Lung (tissue), 11 donors: ENCODE measurements at regions not wholly inside any gene's neighbourhood (a gene's known extent, or its start where the extent isn't known, plus 50 kb on each side); places are given as distances from the start of the nearest gene placed in this dataset.

Experiments
- ATAC-seq: fragments of 200-7000 bp; cut with Tn5 transposase; one replicate; pipeline ENCODE4 v1.9.1; 2020; ENCODE audit warnings: moderate number of reproducible peaks; ENCODE audit not compliant: insufficient read depth, low FRiP score
- DNase-seq, 3 donors: peaks; one replicate each; pipeline ENCODE4 v3.0.0-alpha.2; 2013 to 2017
- H3K27ac ChIP-seq, 2 donors: one replicate each; pipeline ENCODE4 v1.5.1; 2013; ENCODE audit warnings: mild to moderate bottlenecking in 2 of 2, moderate library complexity in 2 of 2, control low read depth in 1 of 2, inconsistent platforms in 1 of 2, low read depth in 1 of 2, low read length in 1 of 2
- H3K27me3 ChIP-seq, 3 donors: one replicate each; pipeline ENCODE4 v1.5.1; 2013; ENCODE audit warnings: low read length in 2 of 3; ENCODE audit not compliant: control insufficient read depth in 3 of 3, insufficient read depth in 3 of 3
- H3K36me3 ChIP-seq, 4 donors: one replicate each; pipeline ENCODE4 v1.5.1; 2013; ENCODE audit warnings: low read length in 4 of 4, mild to moderate bottlenecking in 1 of 4, moderate library complexity in 1 of 4; ENCODE audit not compliant: control insufficient read depth in 4 of 4, insufficient read depth in 4 of 4
- H3K4me1 ChIP-seq, 5 donors: one replicate each; pipeline ENCODE4 v1.5.1; 2013; ENCODE audit warnings: low read length in 5 of 5, mild to moderate bottlenecking in 2 of 5, moderate library complexity in 1 of 5; ENCODE audit not compliant: control insufficient read depth in 5 of 5, insufficient read depth in 5 of 5
- H3K4me3 ChIP-seq: one replicate; pipeline ENCODE4 v1.5.1; 2013; ENCODE audit warnings: mild to moderate bottlenecking, control low read depth, moderate library complexity
- H3K9ac ChIP-seq, 2 donors: one replicate each; pipeline ENCODE4 v1.5.1; 2013; ENCODE audit warnings: low read length in 2 of 2, control low read depth in 1 of 2; ENCODE audit not compliant: insufficient read depth in 1 of 2
- H3K9me3 ChIP-seq, 4 donors: one replicate each; pipeline ENCODE4 v1.5.1; 2013; ENCODE audit warnings: low read length in 3 of 4, mild to moderate bottlenecking in 1 of 4, moderate library complexity in 1 of 4; ENCODE audit not compliant: control insufficient read depth in 4 of 4, insufficient read depth in 3 of 4
- CTCF ChIP-seq: IDR thresholded peaks from 2 replicates; pipeline ENCODE4 v1.5.1; 2012; ENCODE audit warnings: mild to moderate bottlenecking; ENCODE audit errors: control extremely low read depth, extremely low read depth
- WGBS, 2 donors: extraction: QIAGEN DNeasy Blood & Tissue Kit; methylation state at CpG; one replicate each; pipeline ENCODE4 v1.1.7; 2013; 5-methylcytosine and 5-hydroxymethylcytosine counted together
- donor health status: control.
- donor health status: control.
- donor health status: Bipolar disorder and iron deficiency.
- donor health status: healthy.
- donor health status: DM: yes; HTN: yes; CAD: no.

- Histone ChIP-seq H3K27me3 (no peaks in the 10 kb centered on the region), H3K9ac (no peak overlapping the region), H3K36me3 (no peaks in the 10 kb centered on the region), H3K4me1 (peaks cover 0 to 6% (median 0%) of the 10 kb centered on the region in 5 donors), H3K27ac (no peak overlapping the region), H3K4me3 (no peak overlapping the region), H3K9me3 (peaks cover 0 to 2% (median 0%) of the 10 kb centered on the region in 4 donors)
- ATAC-seq (no peak), DNase-seq (peak; percentile 12 to 76 (median 57))
- 78 to 86% methylated on average over 8 of the region's 8 CpGs for WGBS, 2 donors
- no peak for TF ChIP-seq CTCF
These were observed 124.7 kb upstream of the FTMT start for GRCh38 chr5:121726991-121727390.

- H3K9ac ChIP-seq = no peak overlapping the region
- 54 to 74% methylated on average over 3 of the region's 3 CpGs for WGBS, 2 donors
- no peaks in the 10 kb centered on the region for H3K36me3 ChIP-seq
- H3K4me3 ChIP-seq = no peak overlapping the region
- no peak for DNase-seq
- H3K27me3 ChIP-seq = no peaks in the 10 kb centered on the region
- no peak for TF ChIP-seq CTCF
- H3K4me1 ChIP-seq = peaks cover 0 to 6% (median 0%) of the 10 kb centered on the region in 5 donors
- no peak overlapping the region for H3K27ac ChIP-seq
- H3K9me3 ChIP-seq = peaks cover 0 to 2% (median 0%) of the 10 kb centered on the region in 4 donors
- no peak for ATAC-seq
These were observed 120.3 kb upstream of the FTMT start for GRCh38 chr5:121731377-121731776.

GRCh38 chr5:121735618-121736017 is 116.1 kb upstream of the FTMT start:
- peaks cover 0 to 4% (median 0%) of the 10 kb centered on the region in 4 donors for H3K9me3 ChIP-seq
- H3K4me3 ChIP-seq = no peak overlapping the region
- H3K36me3 ChIP-seq = no peaks in the 10 kb centered on the region
- no peak for TF ChIP-seq CTCF
- no peak overlapping the region for H3K27ac ChIP-seq
- no peak for DNase-seq
- H3K4me1 ChIP-seq = peaks cover 0 to 6% (median 0%) of the 10 kb centered on the region in 5 donors
- H3K27me3 ChIP-seq = no peaks in the 10 kb centered on the region
- ATAC-seq = no peak
- 91 to 94% methylated on average over 2 of the region's 2 CpGs for WGBS, 2 donors
- no peak overlapping the region for H3K9ac ChIP-seq

- Histone ChIP-seq H3K27ac (no peak overlapping the region), H3K9ac (no peak overlapping the region), H3K27me3 (no peaks in the 10 kb centered on the region), H3K36me3 (no peaks in the 10 kb centered on the region), H3K4me3 (no peak overlapping the region), H3K4me1 (no peaks in the 10 kb centered on the region), H3K9me3 (peaks cover 0 to 4% (median 0%) of the 10 kb centered on the region in 4 donors)
- no peak for ATAC-seq
- WGBS, 2 donors = 87 to 94% methylated on average over 2 of the region's 2 CpGs
- no peak for DNase-seq
- no peak for TF ChIP-seq CTCF
These were observed 114.6 kb upstream of the FTMT start for GRCh38 chr5:121737120-121737519.
